Mesenchymal stem cell (in vitro differentiated cells and primary cell): ENCODE measurements at regions not wholly inside any gene's neighbourhood (a gene's known extent, or its start where the extent isn't known, plus 50 kb on each side); places are given as distances from the start of the nearest gene placed in this dataset.

Experiments used
- DNase-seq: peaks from one replicate; pipeline ENCODE4 v3.0.0-alpha.2; 2013
- H2AFZ ChIP-seq: one replicate; pipeline ENCODE4 v1.6.1; 2013; ENCODE audit warnings: low read depth, mild to moderate bottlenecking, control low read depth, inconsistent platforms, low read length, moderate library complexity
- H2AK5ac ChIP-seq: 2 replicates; pipeline ENCODE4 v1.6.1; 2013; ENCODE audit warnings: low read length, moderate library complexity, mild to moderate bottlenecking, inconsistent platforms; ENCODE audit not compliant: severe bottlenecking
- H2BK120ac ChIP-seq: one replicate; pipeline ENCODE4 v1.6.1; 2013; ENCODE audit warnings: low read depth, mild to moderate bottlenecking, inconsistent platforms, low read length, moderate library complexity
- H2BK12ac ChIP-seq, 2 experiments: one replicate each; pipeline ENCODE4 v1.6.1; 2013; ENCODE audit warnings: inconsistent platforms in 2 of 2, low read length in 2 of 2, mild to moderate bottlenecking in 2 of 2, moderate library complexity in 2 of 2, control low read depth in 1 of 2
- H2BK15ac ChIP-seq: one replicate; pipeline ENCODE4 v1.6.1; 2013; ENCODE audit warnings: mild to moderate bottlenecking, low read depth, inconsistent platforms; ENCODE audit not compliant: poor library complexity, severe bottlenecking
- H2BK5ac ChIP-seq: 2 replicates; pipeline ENCODE4 v1.6.1; 2013; ENCODE audit warnings: low read depth, mild to moderate bottlenecking, low read length, control low read depth, inconsistent platforms; ENCODE audit not compliant: poor library complexity, severe bottlenecking
- H3K14ac ChIP-seq, 2 experiments: one replicate each; pipeline ENCODE4 v1.6.1; 2013; ENCODE audit warnings: inconsistent platforms in 2 of 2, low read length in 2 of 2, control low read depth in 1 of 2, mild to moderate bottlenecking in 1 of 2, moderate library complexity in 1 of 2
- H3K18ac ChIP-seq, 2 experiments: one replicate each; pipeline ENCODE4 v1.6.1; 2013; ENCODE audit warnings: inconsistent platforms in 2 of 2, low read length in 2 of 2, control low read depth in 1 of 2, low read depth in 1 of 2, mild to moderate bottlenecking in 1 of 2
- H3K23ac ChIP-seq, 2 experiments: one replicate each; pipeline ENCODE4 v1.6.1; 2013; ENCODE audit warnings: inconsistent platforms in 2 of 2, low read length in 2 of 2, mild to moderate bottlenecking in 2 of 2, moderate library complexity in 2 of 2, control low read depth in 1 of 2
- H3K27ac ChIP-seq: 2 replicates; pipeline ENCODE4 v1.5.1; 2013; ENCODE audit warnings: mild to moderate bottlenecking, moderate library complexity, low read length, control low read depth, inconsistent platforms; ENCODE audit not compliant: poor library complexity, severe bottlenecking
- H3K27me3 ChIP-seq, 2 experiments: 2 replicates each; pipeline versions ENCODE4 v1.6.1 to v1.7.0; 2013; ENCODE audit warnings: low read length in 2 of 2, mild to moderate bottlenecking in 2 of 2, moderate library complexity in 2 of 2, control low read depth in 1 of 2, inconsistent platforms in 1 of 2; ENCODE audit not compliant: control insufficient read depth in 1 of 2, insufficient read depth in 1 of 2
- H3K36me3 ChIP-seq, 2 experiments: 2 replicates each; pipeline versions ENCODE4 v1.6.1 to v1.7.0; 2013; ENCODE audit warnings: low read length in 2 of 2, control low read depth in 1 of 2, inconsistent platforms in 1 of 2, low read depth in 1 of 2, mild to moderate bottlenecking in 1 of 2; ENCODE audit not compliant: insufficient read depth in 2 of 2, control insufficient read depth in 1 of 2
- H3K4ac ChIP-seq, 2 experiments: one replicate each; pipeline ENCODE4 v1.6.1; 2013; ENCODE audit warnings: inconsistent platforms in 2 of 2, low read length in 2 of 2, mild to moderate bottlenecking in 2 of 2, moderate library complexity in 2 of 2, control low read depth in 1 of 2, low read depth in 1 of 2
- H3K4me1 ChIP-seq: 2 replicates; pipeline ENCODE4 v1.6.1; 2013; ENCODE audit warnings: low read depth, low read length, control low read depth; ENCODE audit not compliant: control insufficient read depth, insufficient read depth
- H3K4me2 ChIP-seq: 2 replicates; pipeline ENCODE4 v1.6.1; 2013; ENCODE audit warnings: low read length, mild to moderate bottlenecking, inconsistent platforms; ENCODE audit not compliant: poor library complexity, severe bottlenecking
- H3K4me3 ChIP-seq, 2 experiments: 2 replicates each; pipeline versions ENCODE4 v1.5.1 to v1.7.0; 2013; ENCODE audit warnings: low read length in 2 of 2, mild to moderate bottlenecking in 2 of 2, control low read depth in 1 of 2, low read depth in 1 of 2; ENCODE audit not compliant: insufficient read depth in 1 of 2
- H3K79me1 ChIP-seq: replicated peaks from 2 replicates; pipeline ENCODE4 v1.6.1; 2013; ENCODE audit warnings: mild to moderate bottlenecking, control low read depth, low read length, inconsistent platforms; ENCODE audit not compliant: poor library complexity, severe bottlenecking
- H3K9ac ChIP-seq: 2 replicates; pipeline ENCODE4 v1.7.0; 2013; ENCODE audit warnings: mild to moderate bottlenecking, low read length, moderate library complexity
- H3K9me3 ChIP-seq: 2 replicates; pipeline ENCODE4 v1.7.0; 2013; ENCODE audit warnings: mild to moderate bottlenecking, low read length; ENCODE audit not compliant: control insufficient read depth
- H4K8ac ChIP-seq: one replicate; pipeline ENCODE4 v1.6.1; 2013; ENCODE audit warnings: inconsistent platforms, mild to moderate bottlenecking, low read length, moderate library complexity
- H4K91ac ChIP-seq: one replicate; pipeline ENCODE4 v1.6.1; 2013; ENCODE audit warnings: mild to moderate bottlenecking, low read length, inconsistent platforms
- WGBS: methylation state at CpG from one replicate; pipeline ENCODE4 v1.1.7; 2013; ENCODE audit warnings: mixed read lengths; 5-methylcytosine and 5-hydroxymethylcytosine counted together

DNA sequence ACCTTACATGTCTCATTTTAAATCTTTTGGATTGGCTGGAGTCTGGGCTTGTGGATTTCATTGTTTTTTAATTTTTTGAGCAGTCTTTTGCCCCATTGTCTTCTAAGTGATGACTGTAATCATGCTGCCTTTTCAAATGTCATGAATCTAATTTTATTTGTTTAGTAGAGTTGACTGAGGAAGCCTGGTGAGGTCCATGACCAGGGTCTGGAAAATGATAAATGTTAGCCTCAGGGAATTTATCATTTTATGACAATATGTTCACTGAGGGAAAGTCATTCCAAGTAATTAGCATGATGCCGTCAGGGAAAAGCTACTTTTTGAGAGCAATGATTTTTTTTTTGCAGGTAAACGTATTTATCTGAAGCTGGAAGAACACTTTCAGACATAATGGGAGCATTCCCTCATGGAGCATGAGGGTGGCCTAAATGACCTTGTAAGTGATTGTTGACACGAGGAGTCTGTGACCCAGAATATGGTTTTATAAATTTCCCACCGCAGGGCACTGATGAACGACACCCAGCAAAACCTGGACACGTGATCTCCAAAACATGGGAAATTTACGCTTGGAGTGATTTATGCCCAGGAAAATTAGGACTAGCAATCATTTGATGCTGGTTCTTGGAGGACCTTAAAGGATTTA is 155.3 kb upstream of the NABP1 start:
- 69% methylated on average over 6 of the region's 7 CpGs for WGBS

DNA sequence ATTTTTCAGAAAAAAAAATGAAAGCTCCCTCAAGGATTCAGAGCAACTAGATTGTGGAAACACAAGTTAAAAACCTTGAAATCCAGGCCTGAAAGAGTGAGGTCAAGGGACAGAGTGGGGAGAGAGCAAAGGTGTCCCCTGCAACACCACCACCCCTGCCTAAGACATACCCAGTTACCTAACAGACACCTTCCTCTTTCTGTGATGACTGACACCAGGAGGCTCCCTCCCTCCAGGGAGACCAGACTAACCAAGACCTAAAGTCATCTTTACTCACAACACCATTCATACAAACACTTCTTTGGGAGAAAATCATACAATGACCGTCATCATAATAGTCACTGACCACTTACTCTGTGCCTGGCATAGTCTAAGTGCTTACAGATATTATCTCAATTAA is 151.8 kb upstream of the NABP1 start:
- Histone ChIP-seq H3K9me3 (no peaks in the 10 kb centered on the region), H3K79me1 (no peaks in the 10 kb centered on the region), H2BK12ac (no peak overlapping the region), H2AFZ (no peak overlapping the region), H3K9ac (no peak overlapping the region), H3K36me3 (no peaks in the 10 kb centered on the region), H3K4me1 (no peaks in the 10 kb centered on the region), H3K27me3 (no peaks in the 10 kb centered on the region), H4K91ac (no peak overlapping the region), H3K14ac (peak overlapping the region in 1 of 2 experiments; percentile 41), H3K4me3 (no peak overlapping the region), H2BK120ac (no peak overlapping the region), H3K23ac (no peak overlapping the region), H3K4ac (no peak overlapping the region), H2BK15ac (no peak overlapping the region), H3K4me2 (no peak overlapping the region), H4K8ac (no peak overlapping the region), H3K27ac (no peak overlapping the region), H2AK5ac (no peak overlapping the region), H3K18ac (no peak overlapping the region), H2BK5ac (no peak overlapping the region)
- no peak for DNase-seq
- WGBS: 100% methylated on average over 1 of the region's 1 CpG

More for the DNA sequence above, 155.3 kb upstream of the NABP1 start:
- Histone ChIP-seq H4K8ac (no peak overlapping the region), H2AK5ac (no peak overlapping the region), H3K18ac (no peak overlapping the region), H3K79me1 (no peaks in the 10 kb centered on the region), H3K14ac (no peak overlapping the region), H3K9me3 (no peaks in the 10 kb centered on the region), H2AFZ (no peak overlapping the region), H3K4me3 (no peak overlapping the region), H2BK120ac (no peak overlapping the region), H3K27ac (no peak overlapping the region), H3K23ac (no peak overlapping the region), H3K4me2 (no peak overlapping the region), H2BK5ac (no peak overlapping the region), H3K27me3 (no peaks in the 10 kb centered on the region), H2BK15ac (no peak overlapping the region), H3K4ac (no peak overlapping the region), H3K36me3 (no peaks in the 10 kb centered on the region), H3K9ac (no peak overlapping the region), H2BK12ac (no peak overlapping the region), H4K91ac (no peak overlapping the region), H3K4me1 (no peaks in the 10 kb centered on the region)
- no peak for DNase-seq

DNA sequence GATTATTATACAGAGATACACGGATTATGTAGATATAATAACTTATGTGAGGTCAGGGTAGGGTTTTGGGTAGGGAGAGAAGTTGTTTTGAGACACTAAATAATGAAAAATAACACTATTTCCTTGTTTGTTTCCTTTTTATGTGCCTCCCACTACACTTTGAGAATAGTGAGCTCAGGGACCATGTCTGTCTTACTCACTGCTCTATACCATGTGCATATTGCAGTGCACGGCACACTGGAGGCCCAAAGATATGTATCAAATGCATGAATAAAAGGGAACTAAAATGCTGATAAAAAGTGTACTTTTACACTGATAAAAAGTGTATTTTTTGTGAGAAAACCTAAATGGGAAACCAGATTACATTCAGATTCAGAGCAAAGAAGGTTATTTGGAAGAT is 151.4 kb upstream of the NABP1 start:
- Histone ChIP-seq H3K79me1 (no peaks in the 10 kb centered on the region), H4K91ac (no peak overlapping the region), H3K4me2 (no peak overlapping the region), H2AK5ac (no peak overlapping the region), H3K27ac (no peak overlapping the region), H3K9ac (no peak overlapping the region), H3K9me3 (no peaks in the 10 kb centered on the region), H2BK120ac (no peak overlapping the region), H2AFZ (no peak overlapping the region), H2BK5ac (no peak overlapping the region), H3K4ac (no peak overlapping the region), H3K36me3 (no peaks in the 10 kb centered on the region), H2BK15ac (no peak overlapping the region), H4K8ac (no peak overlapping the region), H3K23ac (no peak overlapping the region), H3K14ac (no peak overlapping the region), H3K4me1 (no peaks in the 10 kb centered on the region), H3K4me3 (no peak overlapping the region), H3K27me3 (no peaks in the 10 kb centered on the region), H3K18ac (no peak overlapping the region), H2BK12ac (no peak overlapping the region)
- DNase-seq: no peak
- 88% methylated on average over 1 of the region's 2 CpGs for WGBS

GRCh38 chr2:191526953-191527556 is 150.9 kb upstream of the NABP1 start:
- H3K4me2 ChIP-seq: no peak overlapping the region
- no peak overlapping the region for H3K27ac ChIP-seq
- no peak overlapping the region for H4K8ac ChIP-seq
- H2BK5ac ChIP-seq: no peak overlapping the region
- WGBS: 72% methylated on average over 2 of the region's 3 CpGs
- H3K9ac ChIP-seq: no peak overlapping the region
- DNase-seq: no peak
- H3K4ac ChIP-seq: no peak overlapping the region
- H2BK12ac ChIP-seq: no peak overlapping the region
- no peak overlapping the region for H2AFZ ChIP-seq
- no peak overlapping the region for H3K23ac ChIP-seq
- no peak overlapping the region for H2AK5ac ChIP-seq
- no peak overlapping the region for H2BK120ac ChIP-seq
- H3K36me3 ChIP-seq: no peaks in the 10 kb centered on the region
- H3K4me3 ChIP-seq: no peak overlapping the region
- H3K14ac ChIP-seq: no peak overlapping the region
- H3K27me3 ChIP-seq: no peaks in the 10 kb centered on the region
- no peak overlapping the region for H2BK15ac ChIP-seq
- H3K9me3 ChIP-seq: no peaks in the 10 kb centered on the region
- H3K79me1 ChIP-seq: no peaks in the 10 kb centered on the region
- no peak overlapping the region for H4K91ac ChIP-seq
- no peak overlapping the region for H3K18ac ChIP-seq
- H3K4me1 ChIP-seq: no peaks in the 10 kb centered on the region
